Panc1 (cell line): ENCODE measurements at regions not wholly inside any gene's neighbourhood (a gene's known extent, or its start where the extent isn't known, plus 50 kb on each side); places are given as distances from the start of the nearest gene placed in this dataset.

ENCODE experiments used
- CTCF ChIP-seq: fragments of 450-650 bp; IDR thresholded peaks from 2 replicates; pipeline ENCODE4 v1.5.1; 2017; ENCODE audit warnings: mild to moderate bottlenecking
- POLR2AphosphoS5 ChIP-seq: IDR thresholded peaks from 2 replicates; pipeline ENCODE4 v1.6.1; 2012; ENCODE audit warnings: mild to moderate bottlenecking, low read depth, low read length, moderate library complexity
- TCF7L2 ChIP-seq: IDR thresholded peaks from 2 replicates; pipeline ENCODE4 v1.6.1; 2011; ENCODE audit warnings: mild to moderate bottlenecking, low read depth, low read length, inconsistent platforms

GRCh38 chrX:4656419-4656818 lies 943.0 kb upstream of the PRKX start:
- TF ChIP-seq POLR2AphosphoS5, result no peak
- no peak for TF ChIP-seq CTCF
- no peak for TF ChIP-seq TCF7L2
